Parathyroid adenoma (tissue), 2 donors: ENCODE measurements at regions not wholly inside any gene's neighbourhood (a gene's known extent, or its start where the extent isn't known, plus 50 kb on each side); places are given as distances from the start of the nearest gene placed in this dataset.

ENCODE experiments used
- H2AFZ ChIP-seq: fragments of 300-600 bp; sonication (generic); one replicate; pipeline ENCODE4 v1.7.0; 2017; ENCODE audit warnings: antibody characterized with exemption, mild to moderate bottlenecking
- H3K27ac ChIP-seq: fragments of 300-600 bp; sonication (generic); one replicate; pipeline ENCODE4 v1.7.0; 2017
- H3K27me3 ChIP-seq: fragments of 300-600 bp; sonication (generic); one replicate; pipeline ENCODE4 v1.7.0; 2017; ENCODE audit warnings: low read length; ENCODE audit not compliant: control insufficient read depth, insufficient read depth
- H3K36me3 ChIP-seq: fragments of 300-600 bp; sonication (generic); one replicate; pipeline ENCODE4 v1.7.0; 2017; ENCODE audit warnings: low read length; ENCODE audit not compliant: control insufficient read depth, insufficient read depth
- H3K4me1 ChIP-seq: fragments of 300-600 bp; sonication (generic); one replicate; pipeline ENCODE4 v1.7.0; 2017; ENCODE audit warnings: control low read depth
- H3K4me2 ChIP-seq: fragments of 300-600 bp; sonication (generic); one replicate; pipeline ENCODE4 v1.7.0; 2017; ENCODE audit warnings: low read length
- H3K4me3 ChIP-seq: fragments of 300-600 bp; sonication (generic); one replicate; pipeline ENCODE4 v1.7.0; 2017; ENCODE audit warnings: low read depth, low read length
- H3K79me2 ChIP-seq: fragments of 300-600 bp; sonication (generic); one replicate; pipeline ENCODE4 v1.7.0; 2017; ENCODE audit warnings: control low read depth
- H3K9ac ChIP-seq: fragments of 300-600 bp; sonication (generic); one replicate; pipeline ENCODE4 v1.7.0; 2017; ENCODE audit warnings: mild to moderate bottlenecking
- H3K9me3 ChIP-seq: fragments of 300-600 bp; sonication (generic); one replicate; pipeline ENCODE4 v1.7.0; 2017; ENCODE audit warnings: low read length; ENCODE audit not compliant: control insufficient read depth
- TF ChIP-seq, protein P1 (sequence below): fragments of 300-600 bp; sonication (generic); IDR thresholded peaks from one replicate; pipeline ENCODE4 v1.7.0; 2017; ENCODE audit warnings: antibody characterized with exemption, mild to moderate bottlenecking
- donor health status: primary hyperparathyroidism.

DNA sequence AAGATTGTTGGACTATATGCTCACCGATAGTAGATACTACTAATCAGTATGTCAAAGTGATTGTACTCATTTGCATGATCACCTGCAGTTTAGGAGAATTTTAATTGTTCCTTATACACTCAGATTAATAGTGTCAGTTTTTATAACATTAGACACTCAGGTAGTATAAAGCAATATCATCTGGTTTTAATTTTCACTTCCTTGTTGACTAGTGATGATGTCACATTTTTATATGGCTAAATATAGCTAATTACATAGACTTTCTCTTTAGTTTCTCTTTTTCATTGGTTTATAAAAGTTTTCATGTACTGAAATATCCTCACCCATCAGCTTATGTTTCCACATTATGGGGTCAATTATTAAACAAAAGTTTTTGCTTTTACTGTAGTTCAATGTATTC, 1332.4 kb upstream of the ADGRL2 start:
- Histone ChIP-seq H3K36me3 (no peaks in the 10 kb centered on the region), H3K4me1 (no peaks in the 10 kb centered on the region), H3K79me2 (no peaks in the 10 kb centered on the region), H3K4me2 (no peak overlapping the region), H3K9me3 (no peaks in the 10 kb centered on the region), H3K27me3 (no peaks in the 10 kb centered on the region), H2AFZ (no peak overlapping the region), H3K4me3 (no peak overlapping the region), H3K9ac (no peak overlapping the region), H3K27ac (no peak overlapping the region)
- TF ChIP-seq, protein P1, sequence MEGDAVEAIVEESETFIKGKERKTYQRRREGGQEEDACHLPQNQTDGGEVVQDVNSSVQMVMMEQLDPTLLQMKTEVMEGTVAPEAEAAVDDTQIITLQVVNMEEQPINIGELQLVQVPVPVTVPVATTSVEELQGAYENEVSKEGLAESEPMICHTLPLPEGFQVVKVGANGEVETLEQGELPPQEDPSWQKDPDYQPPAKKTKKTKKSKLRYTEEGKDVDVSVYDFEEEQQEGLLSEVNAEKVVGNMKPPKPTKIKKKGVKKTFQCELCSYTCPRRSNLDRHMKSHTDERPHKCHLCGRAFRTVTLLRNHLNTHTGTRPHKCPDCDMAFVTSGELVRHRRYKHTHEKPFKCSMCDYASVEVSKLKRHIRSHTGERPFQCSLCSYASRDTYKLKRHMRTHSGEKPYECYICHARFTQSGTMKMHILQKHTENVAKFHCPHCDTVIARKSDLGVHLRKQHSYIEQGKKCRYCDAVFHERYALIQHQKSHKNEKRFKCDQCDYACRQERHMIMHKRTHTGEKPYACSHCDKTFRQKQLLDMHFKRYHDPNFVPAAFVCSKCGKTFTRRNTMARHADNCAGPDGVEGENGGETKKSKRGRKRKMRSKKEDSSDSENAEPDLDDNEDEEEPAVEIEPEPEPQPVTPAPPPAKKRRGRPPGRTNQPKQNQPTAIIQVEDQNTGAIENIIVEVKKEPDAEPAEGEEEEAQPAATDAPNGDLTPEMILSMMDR, result no peak

DNA sequence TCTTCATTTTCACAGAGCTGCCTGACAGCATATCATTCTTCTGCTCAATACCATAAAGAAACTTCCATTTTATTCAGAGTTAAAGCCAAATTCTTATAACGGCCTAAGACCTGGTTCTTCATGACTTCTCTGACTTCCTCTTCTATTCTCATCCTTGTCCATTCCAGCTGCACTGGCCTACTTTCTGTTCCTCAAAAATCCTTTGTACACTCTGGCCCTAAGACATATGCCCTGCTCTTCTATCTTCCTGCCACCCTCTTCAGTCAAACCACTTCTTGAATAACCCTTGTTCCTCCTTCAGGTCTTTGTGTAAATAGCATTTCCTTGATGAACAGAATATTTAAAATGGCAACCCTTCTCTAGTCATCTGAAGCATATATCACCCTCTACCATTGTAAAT, 1338.7 kb upstream of the ADGRL2 start:
- Histone ChIP-seq H3K4me2 (no peak overlapping the region), H3K9me3 (no peaks in the 10 kb centered on the region), H3K9ac (no peak overlapping the region), H2AFZ (no peak overlapping the region), H3K36me3 (no peaks in the 10 kb centered on the region), H3K4me3 (no peak overlapping the region), H3K4me1 (no peaks in the 10 kb centered on the region), H3K27me3 (no peaks in the 10 kb centered on the region), H3K27ac (no peak overlapping the region), H3K79me2 (no peaks in the 10 kb centered on the region)
- TF ChIP-seq, protein P1, result no peak

DNA sequence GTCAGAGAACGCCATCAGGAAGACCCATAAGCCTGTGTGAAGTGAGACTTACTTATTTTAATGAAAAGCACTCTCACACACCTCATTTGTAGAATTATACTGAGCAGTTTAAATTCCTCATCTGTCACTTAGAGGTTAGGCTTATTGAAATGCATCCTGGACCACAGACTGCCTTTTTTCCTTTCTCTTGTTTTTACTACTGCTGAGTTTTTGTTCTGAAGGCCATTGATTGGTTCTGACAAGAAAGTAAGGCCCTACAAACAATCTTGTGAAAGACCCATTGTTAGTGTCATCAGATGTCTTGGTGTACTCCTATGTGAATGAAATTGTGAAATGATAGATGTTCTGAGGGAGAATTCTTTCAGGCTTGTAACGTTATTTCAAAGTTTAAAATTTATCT, 1343.3 kb upstream of the ADGRL2 start:
- Histone ChIP-seq H3K79me2 (no peaks in the 10 kb centered on the region), H2AFZ (no peak overlapping the region), H3K4me3 (no peak overlapping the region), H3K9ac (no peak overlapping the region), H3K36me3 (no peaks in the 10 kb centered on the region), H3K4me1 (no peaks in the 10 kb centered on the region), H3K9me3 (no peaks in the 10 kb centered on the region), H3K4me2 (no peak overlapping the region), H3K27ac (no peak overlapping the region), H3K27me3 (no peaks in the 10 kb centered on the region)
- TF ChIP-seq, protein P1, result no peak

DNA sequence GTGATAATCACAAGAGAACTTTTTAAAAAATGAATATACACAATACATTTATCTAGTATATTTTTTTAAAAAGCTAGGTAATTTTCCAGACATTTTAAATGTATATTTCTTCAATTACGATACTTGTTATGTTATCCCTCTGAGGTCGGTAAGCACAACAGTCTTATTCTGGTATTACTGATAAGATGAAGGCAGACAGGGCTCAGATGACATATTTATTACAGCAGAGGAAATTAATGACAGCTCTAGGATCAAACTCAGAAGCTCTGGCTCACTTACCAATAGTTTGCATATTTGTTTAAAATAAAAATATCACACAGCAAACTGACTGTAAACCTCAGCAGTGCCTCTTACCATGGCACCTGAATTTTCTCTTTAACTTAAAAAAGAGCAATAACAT, 1347.0 kb upstream of the ADGRL2 start:
- no peak overlapping the region for H3K27ac ChIP-seq
- H2AFZ ChIP-seq, result no peak overlapping the region
- no peaks in the 10 kb centered on the region for H3K36me3 ChIP-seq
- no peaks in the 10 kb centered on the region for H3K9me3 ChIP-seq
- no peak overlapping the region for H3K4me3 ChIP-seq
- no peaks in the 10 kb centered on the region for H3K27me3 ChIP-seq
- H3K9ac ChIP-seq, result no peak overlapping the region
- TF ChIP-seq, protein P1, result no peak
- no peak overlapping the region for H3K4me2 ChIP-seq
- H3K79me2 ChIP-seq, result no peaks in the 10 kb centered on the region
- H3K4me1 ChIP-seq, result no peaks in the 10 kb centered on the region

DNA sequence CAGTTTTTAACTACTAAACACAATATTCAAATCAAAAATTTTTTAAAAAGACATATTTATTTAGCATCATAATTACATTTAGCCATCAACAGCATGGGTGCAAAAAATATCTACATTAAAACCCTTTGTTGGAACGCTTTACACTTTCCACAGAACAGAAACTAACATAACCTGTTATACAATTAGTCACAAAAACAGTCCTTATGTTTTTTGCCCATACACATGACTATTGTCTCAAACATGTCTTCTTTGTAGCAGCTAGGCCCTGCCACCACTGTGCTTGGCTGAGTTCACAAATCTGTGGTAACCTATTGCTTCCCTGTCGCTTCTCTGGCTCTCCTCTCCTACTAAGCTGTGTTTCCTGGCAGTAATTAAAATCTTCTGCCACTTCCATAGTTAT, 1350.0 kb upstream of the ADGRL2 start:
- H3K9me3 ChIP-seq, result no peaks in the 10 kb centered on the region
- no peaks in the 10 kb centered on the region for H3K36me3 ChIP-seq
- no peaks in the 10 kb centered on the region for H3K27me3 ChIP-seq
- TF ChIP-seq, protein P1, result no peak
- H3K4me1 ChIP-seq, result no peaks in the 10 kb centered on the region
- no peak overlapping the region for H3K4me2 ChIP-seq
- no peaks in the 10 kb centered on the region for H3K79me2 ChIP-seq
- H3K9ac ChIP-seq, result no peak overlapping the region
- H3K4me3 ChIP-seq, result no peak overlapping the region
- no peak overlapping the region for H2AFZ ChIP-seq
- no peak overlapping the region for H3K27ac ChIP-seq
